ENCODE measurements at regions not wholly inside any gene's neighbourhood (a gene's known extent, or its start where the extent isn't known, plus 50 kb on each side); places are given as distances from the start of the nearest gene placed in this dataset.

DNA sequence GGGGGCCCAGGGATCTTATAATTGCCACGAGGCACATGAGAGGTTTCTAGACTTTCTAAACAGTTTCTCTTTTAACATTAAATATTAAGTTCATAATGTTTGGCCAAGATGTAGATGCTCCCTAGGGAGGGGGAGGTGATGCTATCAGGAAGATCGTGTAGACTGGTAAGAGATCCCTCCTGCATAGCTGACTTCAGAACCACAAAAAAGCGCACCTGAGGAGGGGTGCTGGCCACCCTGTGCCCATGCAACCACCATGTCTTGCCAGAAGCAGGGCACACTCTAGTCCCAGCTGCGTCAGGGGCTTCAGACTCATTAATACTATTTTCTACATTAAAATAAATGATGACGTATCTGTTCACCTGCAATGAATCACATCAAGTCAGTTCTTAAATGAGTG, 103.4 kb upstream of the SLC35G4 start:
- no peaks in the 10 kb centered on the region for H3K27me3 ChIP-seq (ENCODE audit: insufficient read depth)
- H3K27ac Mint-ChIP-seq: no peak overlapping the region
- H3K4me1 ChIP-seq (ENCODE audit: insufficient read depth): no peaks in the 10 kb centered on the region
- H4K20me1 ChIP-seq (replicated peaks; ENCODE audit: insufficient read depth): no peaks in the 10 kb centered on the region
- H3K9me3 Mint-ChIP-seq: no peaks in the 10 kb centered on the region
- H3K79me2 ChIP-seq (replicated peaks; ENCODE audit: insufficient read depth): no peaks in the 10 kb centered on the region
- no peak for TF ChIP-seq NANOG (IDR thresholded peaks at IDR 0.05; ENCODE audit: borderline replicate concordance)
- TF ChIP-seq, protein P1, sequence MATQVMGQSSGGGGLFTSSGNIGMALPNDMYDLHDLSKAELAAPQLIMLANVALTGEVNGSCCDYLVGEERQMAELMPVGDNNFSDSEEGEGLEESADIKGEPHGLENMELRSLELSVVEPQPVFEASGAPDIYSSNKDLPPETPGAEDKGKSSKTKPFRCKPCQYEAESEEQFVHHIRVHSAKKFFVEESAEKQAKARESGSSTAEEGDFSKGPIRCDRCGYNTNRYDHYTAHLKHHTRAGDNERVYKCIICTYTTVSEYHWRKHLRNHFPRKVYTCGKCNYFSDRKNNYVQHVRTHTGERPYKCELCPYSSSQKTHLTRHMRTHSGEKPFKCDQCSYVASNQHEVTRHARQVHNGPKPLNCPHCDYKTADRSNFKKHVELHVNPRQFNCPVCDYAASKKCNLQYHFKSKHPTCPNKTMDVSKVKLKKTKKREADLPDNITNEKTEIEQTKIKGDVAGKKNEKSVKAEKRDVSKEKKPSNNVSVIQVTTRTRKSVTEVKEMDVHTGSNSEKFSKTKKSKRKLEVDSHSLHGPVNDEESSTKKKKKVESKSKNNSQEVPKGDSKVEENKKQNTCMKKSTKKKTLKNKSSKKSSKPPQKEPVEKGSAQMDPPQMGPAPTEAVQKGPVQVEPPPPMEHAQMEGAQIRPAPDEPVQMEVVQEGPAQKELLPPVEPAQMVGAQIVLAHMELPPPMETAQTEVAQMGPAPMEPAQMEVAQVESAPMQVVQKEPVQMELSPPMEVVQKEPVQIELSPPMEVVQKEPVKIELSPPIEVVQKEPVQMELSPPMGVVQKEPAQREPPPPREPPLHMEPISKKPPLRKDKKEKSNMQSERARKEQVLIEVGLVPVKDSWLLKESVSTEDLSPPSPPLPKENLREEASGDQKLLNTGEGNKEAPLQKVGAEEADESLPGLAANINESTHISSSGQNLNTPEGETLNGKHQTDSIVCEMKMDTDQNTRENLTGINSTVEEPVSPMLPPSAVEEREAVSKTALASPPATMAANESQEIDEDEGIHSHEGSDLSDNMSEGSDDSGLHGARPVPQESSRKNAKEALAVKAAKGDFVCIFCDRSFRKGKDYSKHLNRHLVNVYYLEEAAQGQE (IDR thresholded peaks at IDR 0.05; ENCODE audit: unreplicated experiment): no peak
- no peak for TF ChIP-seq EZH2 (IDR thresholded peaks at IDR 0.05; ENCODE audit: low read depth, unreplicated experiment)
- TF ChIP-seq EZH2phosphoT487 (IDR thresholded peaks at IDR 0.05; ENCODE audit: unreplicated experiment): no peak
- TF ChIP-seq ZNF114 (CRISPR knock-in tag; IDR thresholded peaks at IDR 0.05): no peak
- no peak for TF ChIP-seq ZNF331 (CRISPR knock-in tag; IDR thresholded peaks at IDR 0.05; ENCODE audit: low read depth)
- TF ChIP-seq CREB1 (CRISPR knock-in tag; IDR thresholded peaks at IDR 0.05; ENCODE audit: low read depth): no peak
- TF ChIP-seq, protein P2, sequence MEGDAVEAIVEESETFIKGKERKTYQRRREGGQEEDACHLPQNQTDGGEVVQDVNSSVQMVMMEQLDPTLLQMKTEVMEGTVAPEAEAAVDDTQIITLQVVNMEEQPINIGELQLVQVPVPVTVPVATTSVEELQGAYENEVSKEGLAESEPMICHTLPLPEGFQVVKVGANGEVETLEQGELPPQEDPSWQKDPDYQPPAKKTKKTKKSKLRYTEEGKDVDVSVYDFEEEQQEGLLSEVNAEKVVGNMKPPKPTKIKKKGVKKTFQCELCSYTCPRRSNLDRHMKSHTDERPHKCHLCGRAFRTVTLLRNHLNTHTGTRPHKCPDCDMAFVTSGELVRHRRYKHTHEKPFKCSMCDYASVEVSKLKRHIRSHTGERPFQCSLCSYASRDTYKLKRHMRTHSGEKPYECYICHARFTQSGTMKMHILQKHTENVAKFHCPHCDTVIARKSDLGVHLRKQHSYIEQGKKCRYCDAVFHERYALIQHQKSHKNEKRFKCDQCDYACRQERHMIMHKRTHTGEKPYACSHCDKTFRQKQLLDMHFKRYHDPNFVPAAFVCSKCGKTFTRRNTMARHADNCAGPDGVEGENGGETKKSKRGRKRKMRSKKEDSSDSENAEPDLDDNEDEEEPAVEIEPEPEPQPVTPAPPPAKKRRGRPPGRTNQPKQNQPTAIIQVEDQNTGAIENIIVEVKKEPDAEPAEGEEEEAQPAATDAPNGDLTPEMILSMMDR (conservative IDR thresholded peaks at IDR 0.05; ENCODE audit: low read depth in 2 of 2): no peak
- TF ChIP-seq, protein P3, sequence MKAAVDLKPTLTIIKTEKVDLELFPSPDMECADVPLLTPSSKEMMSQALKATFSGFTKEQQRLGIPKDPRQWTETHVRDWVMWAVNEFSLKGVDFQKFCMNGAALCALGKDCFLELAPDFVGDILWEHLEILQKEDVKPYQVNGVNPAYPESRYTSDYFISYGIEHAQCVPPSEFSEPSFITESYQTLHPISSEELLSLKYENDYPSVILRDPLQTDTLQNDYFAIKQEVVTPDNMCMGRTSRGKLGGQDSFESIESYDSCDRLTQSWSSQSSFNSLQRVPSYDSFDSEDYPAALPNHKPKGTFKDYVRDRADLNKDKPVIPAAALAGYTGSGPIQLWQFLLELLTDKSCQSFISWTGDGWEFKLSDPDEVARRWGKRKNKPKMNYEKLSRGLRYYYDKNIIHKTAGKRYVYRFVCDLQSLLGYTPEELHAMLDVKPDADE (IDR thresholded peaks at IDR 0.05): no peak
- TF ChIP-seq JUNB (IDR thresholded peaks at IDR 0.05; ENCODE audit: unreplicated experiment): no peak
- no peak for TF ChIP-seq STAT1 (IDR thresholded peaks at IDR 0.05; ENCODE audit: unreplicated experiment)
- TF ChIP-seq, protein P4, sequence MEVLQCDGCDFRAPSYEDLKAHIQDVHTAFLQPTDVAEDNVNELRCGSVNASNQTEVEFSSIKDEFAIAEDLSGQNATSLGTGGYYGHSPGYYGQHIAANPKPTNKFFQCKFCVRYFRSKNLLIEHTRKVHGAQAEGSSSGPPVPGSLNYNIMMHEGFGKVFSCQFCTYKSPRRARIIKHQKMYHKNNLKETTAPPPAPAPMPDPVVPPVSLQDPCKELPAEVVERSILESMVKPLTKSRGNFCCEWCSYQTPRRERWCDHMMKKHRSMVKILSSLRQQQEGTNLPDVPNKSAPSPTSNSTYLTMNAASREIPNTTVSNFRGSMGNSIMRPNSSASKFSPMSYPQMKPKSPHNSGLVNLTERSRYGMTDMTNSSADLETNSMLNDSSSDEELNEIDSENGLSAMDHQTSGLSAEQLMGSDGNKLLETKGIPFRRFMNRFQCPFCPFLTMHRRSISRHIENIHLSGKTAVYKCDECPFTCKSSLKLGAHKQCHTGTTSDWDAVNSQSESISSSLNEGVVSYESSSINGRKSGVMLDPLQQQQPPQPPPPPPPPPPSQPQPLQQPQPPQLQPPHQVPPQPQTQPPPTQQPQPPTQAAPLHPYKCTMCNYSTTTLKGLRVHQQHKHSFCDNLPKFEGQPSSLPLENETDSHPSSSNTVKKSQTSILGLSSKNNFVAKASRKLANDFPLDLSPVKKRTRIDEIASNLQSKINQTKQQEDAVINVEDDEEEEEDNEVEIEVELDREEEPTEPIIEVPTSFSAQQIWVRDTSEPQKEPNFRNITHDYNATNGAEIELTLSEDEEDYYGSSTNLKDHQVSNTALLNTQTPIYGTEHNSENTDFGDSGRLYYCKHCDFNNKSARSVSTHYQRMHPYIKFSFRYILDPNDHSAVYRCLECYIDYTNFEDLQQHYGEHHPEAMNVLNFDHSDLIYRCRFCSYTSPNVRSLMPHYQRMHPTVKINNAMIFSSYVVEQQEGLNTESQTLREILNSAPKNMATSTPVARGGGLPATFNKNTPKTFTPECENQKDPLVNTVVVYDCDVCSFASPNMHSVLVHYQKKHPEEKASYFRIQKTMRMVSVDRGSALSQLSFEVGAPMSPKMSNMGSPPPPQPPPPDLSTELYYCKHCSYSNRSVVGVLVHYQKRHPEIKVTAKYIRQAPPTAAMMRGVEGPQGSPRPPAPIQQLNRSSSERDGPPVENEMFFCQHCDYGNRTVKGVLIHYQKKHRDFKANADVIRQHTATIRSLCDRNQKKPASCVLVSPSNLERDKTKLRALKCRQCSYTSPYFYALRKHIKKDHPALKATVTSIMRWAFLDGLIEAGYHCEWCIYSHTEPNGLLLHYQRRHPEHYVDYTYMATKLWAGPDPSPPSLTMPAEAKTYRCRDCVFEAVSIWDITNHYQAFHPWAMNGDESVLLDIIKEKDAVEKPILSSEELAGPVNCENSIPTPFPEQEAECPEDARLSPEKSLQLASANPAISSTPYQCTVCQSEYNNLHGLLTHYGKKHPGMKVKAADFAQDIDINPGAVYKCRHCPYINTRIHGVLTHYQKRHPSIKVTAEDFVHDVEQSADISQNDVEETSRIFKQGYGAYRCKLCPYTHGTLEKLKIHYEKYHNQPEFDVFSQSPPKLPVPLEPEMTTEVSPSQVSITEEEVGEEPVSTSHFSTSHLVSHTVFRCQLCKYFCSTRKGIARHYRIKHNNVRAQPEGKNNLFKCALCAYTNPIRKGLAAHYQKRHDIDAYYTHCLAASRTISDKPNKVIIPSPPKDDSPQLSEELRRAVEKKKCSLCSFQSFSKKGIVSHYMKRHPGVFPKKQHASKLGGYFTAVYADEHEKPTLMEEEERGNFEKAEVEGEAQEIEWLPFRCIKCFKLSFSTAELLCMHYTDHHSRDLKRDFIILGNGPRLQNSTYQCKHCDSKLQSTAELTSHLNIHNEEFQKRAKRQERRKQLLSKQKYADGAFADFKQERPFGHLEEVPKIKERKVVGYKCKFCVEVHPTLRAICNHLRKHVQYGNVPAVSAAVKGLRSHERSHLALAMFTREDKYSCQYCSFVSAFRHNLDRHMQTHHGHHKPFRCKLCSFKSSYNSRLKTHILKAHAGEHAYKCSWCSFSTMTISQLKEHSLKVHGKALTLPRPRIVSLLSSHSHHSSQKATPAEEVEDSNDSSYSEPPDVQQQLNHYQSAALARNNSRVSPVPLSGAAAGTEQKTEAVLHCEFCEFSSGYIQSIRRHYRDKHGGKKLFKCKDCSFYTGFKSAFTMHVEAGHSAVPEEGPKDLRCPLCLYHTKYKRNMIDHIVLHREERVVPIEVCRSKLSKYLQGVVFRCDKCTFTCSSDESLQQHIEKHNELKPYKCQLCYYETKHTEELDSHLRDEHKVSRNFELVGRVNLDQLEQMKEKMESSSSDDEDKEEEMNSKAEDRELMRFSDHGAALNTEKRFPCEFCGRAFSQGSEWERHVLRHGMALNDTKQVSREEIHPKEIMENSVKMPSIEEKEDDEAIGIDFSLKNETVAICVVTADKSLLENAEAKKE (CRISPR knock-in tag; IDR thresholded peaks at IDR 0.05): no peak
- no peak for TF ChIP-seq POLR2AphosphoS5 (IDR thresholded peaks at IDR 0.05; ENCODE audit: low read depth)
- H2AFZ ChIP-seq: no peak overlapping the region
- H3K36me3 ChIP-seq (ENCODE audit: insufficient read depth): no peaks in the 10 kb centered on the region
- peaks cover 6% of the 10 kb centered on the region for H3K27me3 Mint-ChIP-seq (ENCODE audit: insufficient read depth, low read depth, poor library complexity)
- no peak overlapping the region for H3K27ac ChIP-seq (ENCODE audit: low read depth)
- no peak overlapping the region for H3K4me2 ChIP-seq
- H3F3A ChIP-seq (replicated peaks; ENCODE audit: low read depth): no peaks in the 10 kb centered on the region
- H3K4me3 Mint-ChIP-seq: no peak overlapping the region
- no peak overlapping the region for H3K4me3 ChIP-seq
- DNase-seq (ENCODE audit: low spot score) (no peak), ATAC-seq (no peak)
- peaks cover 11% of the 10 kb centered on the region; the same call in 1 of the 2 replicates for H3K9me2 ChIP-seq (ENCODE audit: insufficient read depth)
- H3K4me1 Mint-ChIP-seq: no peaks in the 10 kb centered on the region
- H3K36me3 Mint-ChIP-seq (ENCODE audit: low read depth): no peaks in the 10 kb centered on the region
